ENCODE measurements at regions not wholly inside any gene's neighbourhood (a gene's known extent, or its start where the extent isn't known, plus 50 kb on each side); places are given as distances from the start of the nearest gene placed in this dataset.

- no peak for DNase-seq (ENCODE audit: low read depth)
- no peak overlapping the region for H3K4me3 ChIP-seq (ENCODE audit: low read depth, low read length)
- TF ChIP-seq CTCF (IDR thresholded peaks at IDR 0.05; ENCODE audit: insufficient read depth, low read length): no peak
Measured at GRCh38 chr18:60176259-60176658, 196.3 kb downstream of the MC4R start.

DNA sequence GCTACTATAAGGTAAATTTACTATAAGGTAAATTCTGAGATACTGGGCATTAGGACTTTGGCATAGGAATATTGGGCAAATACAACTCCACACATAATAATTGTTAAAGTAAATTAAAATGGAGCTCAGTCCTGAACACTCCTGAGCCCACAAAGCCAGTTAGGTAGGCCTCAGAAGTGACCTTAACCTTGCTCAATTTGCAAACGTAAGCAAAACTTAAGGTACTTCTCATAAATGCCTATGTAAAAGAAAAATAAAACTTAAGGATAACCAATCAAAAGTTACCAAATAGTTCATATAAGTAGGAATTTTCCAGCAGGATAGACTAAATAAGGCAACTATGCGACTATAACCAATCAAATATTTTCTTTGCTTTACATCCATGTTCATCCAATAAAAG, 197.7 kb downstream of the MC4R start:
- no peak for DNase-seq (ENCODE audit: low read depth)
- TF ChIP-seq CTCF (IDR thresholded peaks at IDR 0.05; ENCODE audit: insufficient read depth, low read length): no peak
- H3K4me3 ChIP-seq (ENCODE audit: low read depth, low read length): no peak overlapping the region

GRCh38 chr18:60172030-60172429, 200.5 kb downstream of the MC4R start:
- H3K4me3 ChIP-seq (ENCODE audit: low read depth, low read length): no peak overlapping the region
- no peak for DNase-seq (ENCODE audit: low read depth)
- no peak for TF ChIP-seq CTCF (IDR thresholded peaks at IDR 0.05; ENCODE audit: insufficient read depth, low read length)

GRCh38 chr18:60163622-60164021, 209.0 kb downstream of the MC4R start:
- no peak for DNase-seq (ENCODE audit: low read depth)
- TF ChIP-seq CTCF (IDR thresholded peaks at IDR 0.05; ENCODE audit: insufficient read depth, low read length): no peak
- no peak overlapping the region for H3K4me3 ChIP-seq (ENCODE audit: low read depth, low read length)

- no peak for DNase-seq (ENCODE audit: low read depth)
- no peak for TF ChIP-seq CTCF (IDR thresholded peaks at IDR 0.05; ENCODE audit: insufficient read depth, low read length)
- no peak overlapping the region for H3K4me3 ChIP-seq (ENCODE audit: low read depth, low read length)
Measured at GRCh38 chr18:60162388-60162787, 210.2 kb downstream of the MC4R start.

- no peak for TF ChIP-seq CTCF (IDR thresholded peaks at IDR 0.05; ENCODE audit: insufficient read depth, low read length)
- DNase-seq (ENCODE audit: low read depth): no peak
Measured at GRCh38 chr18:60157810-60158209, 214.8 kb downstream of the MC4R start.

GRCh38 chr18:60153376-60153775, 219.2 kb downstream of the MC4R start:
- no peak for DNase-seq (ENCODE audit: low read depth)
- H3K4me3 ChIP-seq (ENCODE audit: low read depth, low read length): no peak overlapping the region
- TF ChIP-seq CTCF (IDR thresholded peaks at IDR 0.05; ENCODE audit: insufficient read depth, low read length): no peak

More at GRCh38 chr18:60157810-60158209, 214.8 kb downstream of the MC4R start:
- no peak overlapping the region for H3K4me3 ChIP-seq (ENCODE audit: low read depth, low read length)
